CD4-positive, alpha-beta T cell (primary cell): ENCODE measurements at regions not wholly inside any gene's neighbourhood (a gene's known extent, or its start where the extent isn't known, plus 50 kb on each side); places are given as distances from the start of the nearest gene placed in this dataset.

Source experiments
- ATAC-seq: fragments of 200-7000 bp; cut with Tn5 transposase; one replicate; pipeline ENCODE4 v1.10.0; 2022; ENCODE audit warnings: mild to moderate bottlenecking; ENCODE audit not compliant: poor library complexity
- CTCF ChIA-PET: fragments of 350-600 bp; sonication (Branson Sonifier 250); formaldehyde crosslinking; loops from one replicate; lab custom pipeline; 2021; ENCODE audit warnings: antibody characterized with exemption, inconsistent platforms; lab: Charles Lee
- POLR2A ChIA-PET: fragments of 350-600 bp; sonication (Branson Sonifier 250); formaldehyde crosslinking; loops from one replicate; lab custom pipeline; 2021; ENCODE audit warnings: antibody characterized with exemption, inconsistent platforms; lab: Charles Lee
- DNase-seq, 14 experiments: peaks; one replicate each; pipeline ENCODE4 v3.0.0-alpha.2; 2013 to 2020; ENCODE audit warnings: mixed read lengths in 2 of 14
- H3K27ac ChIP-seq, 2 donors: one replicate each; pipeline versions ENCODE4 v1.5.1 to v1.7.0; 2013; ENCODE audit warnings: low read length in 2 of 2, low read depth in 1 of 2, mild to moderate bottlenecking in 1 of 2
- H3K27me3 ChIP-seq, 2 experiments: 1 replicate in 1 of 2; 2 replicates in 1 of 2; pipeline versions ENCODE4 v1.6.1 to v1.7.0; 2013; ENCODE audit warnings: low read length in 2 of 2, control low read depth in 1 of 2, mild to moderate bottlenecking in 1 of 2, moderate library complexity in 1 of 2; ENCODE audit not compliant: insufficient read depth in 2 of 2, control insufficient read depth in 1 of 2
- H3K36me3 ChIP-seq: one replicate; pipeline ENCODE4 v1.6.1; 2013; ENCODE audit warnings: low read length, control low read depth; ENCODE audit not compliant: insufficient read depth
- H3K4me1 ChIP-seq: one replicate; pipeline ENCODE4 v1.6.1; 2013; ENCODE audit warnings: low read length, control low read depth; ENCODE audit not compliant: insufficient read depth
- H3K4me3 ChIP-seq: one replicate; pipeline ENCODE4 v1.5.1; 2013; ENCODE audit warnings: mild to moderate bottlenecking, low read length, moderate library complexity
- H3K9me3 ChIP-seq, 2 experiments: 1 replicate in 1 of 2; 2 replicates in 1 of 2; pipeline versions ENCODE4 v1.6.1 to v1.7.0; 2013; ENCODE audit warnings: low read length in 2 of 2, mild to moderate bottlenecking in 2 of 2, control low read depth in 1 of 2, moderate library complexity in 1 of 2; ENCODE audit not compliant: control insufficient read depth in 1 of 2, insufficient read depth in 1 of 2
- H3K27ac Mint-ChIP-seq: one replicate; pipeline ENCODE4 v1.8.0; 2020; ENCODE audit warnings: mixed read lengths
- H3K27me3 Mint-ChIP-seq: one replicate; pipeline ENCODE4 v1.8.0; 2021; ENCODE audit warnings: mixed read lengths
- H3K36me3 Mint-ChIP-seq: one replicate; pipeline ENCODE4 v1.8.0; 2021; ENCODE audit warnings: low read depth, mixed read lengths
- H3K4me1 Mint-ChIP-seq: one replicate; pipeline ENCODE4 v1.8.0; 2021; ENCODE audit warnings: low read depth, mixed read lengths
- H3K4me3 Mint-ChIP-seq: one replicate; pipeline ENCODE4 v1.8.0; 2020; ENCODE audit warnings: mild to moderate bottlenecking, mixed read lengths
- H3K9me3 Mint-ChIP-seq: one replicate; pipeline ENCODE4 v1.8.0; 2020; ENCODE audit warnings: mixed read lengths
- intact Hi-C, 2 experiments: fragments of 100-400 bp; cut with DNase I in 1 of 2; cut with micrococcal nuclease in 1 of 2; formaldehyde crosslinking; loops; one replicate each; pipeline versions ENCODE4 v1.15.1 to v1.9.0; 2023 to 2025; cut with DNase I, micrococcal nuclease
- TF ChIP-seq, protein P1 (sequence below): fragments of 200-600 bp; IDR thresholded peaks from one replicate; pipeline ENCODE4 v1.8.0; 2022; ENCODE audit warnings: antibody characterized with exemption, mild to moderate bottlenecking

DNA sequence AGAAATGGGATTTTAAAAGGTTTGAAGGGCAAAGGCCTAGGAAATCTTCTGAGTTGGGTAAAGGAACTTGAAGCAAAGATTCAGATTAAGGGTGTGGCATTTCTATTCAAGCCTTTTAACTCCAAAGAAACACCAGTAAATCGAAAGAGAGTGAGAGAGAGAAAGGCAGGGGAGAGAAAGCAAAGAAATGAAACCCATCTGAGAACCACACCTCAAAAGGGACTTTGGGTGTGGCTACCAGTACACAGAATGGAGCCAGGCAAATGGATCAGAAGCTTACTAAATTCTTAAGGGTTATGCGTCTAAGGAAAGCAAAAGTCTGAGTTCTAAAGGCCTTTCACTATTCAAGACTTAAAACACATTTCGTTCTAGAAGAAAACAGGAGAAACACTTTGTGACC lies 277.4 kb downstream of the BCL11B start:
- peak overlapping the region; percentile 12 to 19 for H3K27ac ChIP-seq
- no peak overlapping the region for H3K4me3 ChIP-seq
- ATAC-seq (peak; percentile 37), DNase-seq (peak in 2 of 14 experiments; percentile 18 to 54)
- TF ChIP-seq, protein P1, sequence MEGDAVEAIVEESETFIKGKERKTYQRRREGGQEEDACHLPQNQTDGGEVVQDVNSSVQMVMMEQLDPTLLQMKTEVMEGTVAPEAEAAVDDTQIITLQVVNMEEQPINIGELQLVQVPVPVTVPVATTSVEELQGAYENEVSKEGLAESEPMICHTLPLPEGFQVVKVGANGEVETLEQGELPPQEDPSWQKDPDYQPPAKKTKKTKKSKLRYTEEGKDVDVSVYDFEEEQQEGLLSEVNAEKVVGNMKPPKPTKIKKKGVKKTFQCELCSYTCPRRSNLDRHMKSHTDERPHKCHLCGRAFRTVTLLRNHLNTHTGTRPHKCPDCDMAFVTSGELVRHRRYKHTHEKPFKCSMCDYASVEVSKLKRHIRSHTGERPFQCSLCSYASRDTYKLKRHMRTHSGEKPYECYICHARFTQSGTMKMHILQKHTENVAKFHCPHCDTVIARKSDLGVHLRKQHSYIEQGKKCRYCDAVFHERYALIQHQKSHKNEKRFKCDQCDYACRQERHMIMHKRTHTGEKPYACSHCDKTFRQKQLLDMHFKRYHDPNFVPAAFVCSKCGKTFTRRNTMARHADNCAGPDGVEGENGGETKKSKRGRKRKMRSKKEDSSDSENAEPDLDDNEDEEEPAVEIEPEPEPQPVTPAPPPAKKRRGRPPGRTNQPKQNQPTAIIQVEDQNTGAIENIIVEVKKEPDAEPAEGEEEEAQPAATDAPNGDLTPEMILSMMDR = no peak
- intact Hi-C loops = no loop called here
- H3K4me3 Mint-ChIP-seq = peak overlapping the region; percentile 55
- H3K27me3 Mint-ChIP-seq = no peaks in the 10 kb centered on the region
- H3K36me3 Mint-ChIP-seq = no peaks in the 10 kb centered on the region
- no peaks in the 10 kb centered on the region for H3K9me3 ChIP-seq
- no peaks in the 10 kb centered on the region for H3K9me3 Mint-ChIP-seq
- H3K4me1 ChIP-seq = peaks cover 14% of the 10 kb centered on the region
- CTCF ChIA-PET = no interaction called here
- POLR2A ChIA-PET = interaction anchor here (0.8 to 3.7 kb wide), 4 partner anchors 9 to 68 kb away, joined by 3 to 16 read pairs (median 4); no protein-coding TSS in a partner anchor
- H3K27me3 ChIP-seq = no peaks in the 10 kb centered on the region
- peaks cover 32% of the 10 kb centered on the region for H3K4me1 Mint-ChIP-seq
- peak overlapping the region; percentile 87 for H3K27ac Mint-ChIP-seq
- H3K36me3 ChIP-seq = no peaks in the 10 kb centered on the region

DNA sequence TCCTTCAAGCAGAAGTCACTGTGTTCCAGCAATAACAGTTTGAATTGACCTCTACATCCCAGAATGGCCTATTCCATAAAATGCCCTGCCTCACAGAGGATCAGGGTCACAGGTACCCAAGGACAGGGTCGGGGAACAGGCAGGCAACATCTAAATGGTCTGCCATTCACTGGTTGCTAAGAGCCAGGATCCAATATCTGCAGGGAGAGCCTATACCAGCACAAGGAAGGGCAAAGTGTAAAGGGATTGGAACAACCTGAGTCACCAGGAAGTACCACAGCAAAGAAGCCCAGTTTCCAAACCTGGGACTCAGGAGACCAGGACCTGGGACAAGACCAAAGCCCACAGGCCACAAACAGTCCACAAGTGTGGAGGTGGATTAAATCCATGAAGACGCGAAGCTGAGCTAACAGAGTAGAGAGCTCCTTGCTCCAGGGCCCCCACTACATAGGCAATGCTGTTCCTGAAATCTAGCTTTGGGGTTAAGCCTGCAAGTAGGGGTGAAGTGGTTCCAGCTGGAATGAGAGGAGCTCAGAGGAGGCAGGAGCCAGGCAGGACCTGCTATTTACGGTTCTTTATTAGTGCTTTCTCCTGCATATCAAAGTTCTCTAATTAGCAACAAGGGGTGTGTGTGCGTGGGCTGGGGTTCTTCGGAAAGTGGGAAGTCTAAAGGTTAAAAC lies 274.3 kb downstream of the BCL11B start:
- ChIA-PET CTCF (no interaction called here), POLR2A (interaction anchor here (0.8 to 1.4 kb wide), 2 partner anchors 13 to 85 kb away, joined by 3 read pairs; no protein-coding TSS in a partner anchor)
- no peak overlapping the region for H3K4me3 Mint-ChIP-seq
- no peaks in the 10 kb centered on the region for H3K27me3 ChIP-seq
- DNase-seq (no peak), ATAC-seq (no peak)
- no peaks in the 10 kb centered on the region for H3K9me3 ChIP-seq
- intact Hi-C loops = no loop called here
- H3K27ac Mint-ChIP-seq = no peak overlapping the region
- no peaks in the 10 kb centered on the region for H3K36me3 Mint-ChIP-seq
- TF ChIP-seq, protein P1 = no peak
- H3K27ac ChIP-seq = no peak overlapping the region
- peaks cover 14% of the 10 kb centered on the region for H3K4me1 ChIP-seq
- H3K9me3 Mint-ChIP-seq = no peaks in the 10 kb centered on the region
- no peaks in the 10 kb centered on the region for H3K36me3 ChIP-seq
- no peaks in the 10 kb centered on the region for H3K27me3 Mint-ChIP-seq
- no peak overlapping the region for H3K4me3 ChIP-seq
- H3K4me1 Mint-ChIP-seq = peaks cover 32% of the 10 kb centered on the region

DNA sequence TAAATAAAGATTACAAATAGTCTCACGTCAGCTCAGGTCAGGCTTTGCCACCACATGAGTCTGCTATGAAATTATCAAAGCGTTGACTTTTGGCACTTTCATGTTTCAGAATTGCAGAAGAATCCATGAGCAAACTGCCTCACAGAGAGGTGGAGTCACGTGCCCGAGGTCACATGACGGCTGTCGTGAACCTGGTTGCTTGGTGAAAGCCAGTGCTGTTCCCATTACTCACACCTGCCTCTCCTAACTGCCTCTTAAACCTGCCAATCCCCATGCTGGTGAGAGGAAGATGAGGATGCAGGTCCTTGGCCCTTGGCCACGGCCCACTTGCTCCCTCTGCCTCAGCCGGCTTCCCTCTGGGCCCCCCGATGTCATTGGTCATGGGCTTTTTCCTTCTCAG lies 272.7 kb downstream of the BCL11B start:
- H3K4me3 Mint-ChIP-seq = no peak overlapping the region
- no peak overlapping the region for H3K4me3 ChIP-seq
- H3K27me3 Mint-ChIP-seq = no peaks in the 10 kb centered on the region
- ChIA-PET CTCF (no interaction called here), POLR2A (no interaction called here)
- H3K27ac ChIP-seq = no peak overlapping the region
- H3K9me3 Mint-ChIP-seq = no peaks in the 10 kb centered on the region
- H3K27me3 ChIP-seq = no peaks in the 10 kb centered on the region
- H3K9me3 ChIP-seq = no peaks in the 10 kb centered on the region
- no peak overlapping the region for H3K27ac Mint-ChIP-seq
- H3K4me1 Mint-ChIP-seq = peaks cover 17% of the 10 kb centered on the region
- TF ChIP-seq, protein P1 = no peak
- ATAC-seq (no peak), DNase-seq (no peak)
- intact Hi-C loops = no loop called here
- peaks cover 7% of the 10 kb centered on the region for H3K4me1 ChIP-seq
- no peaks in the 10 kb centered on the region for H3K36me3 ChIP-seq
- H3K36me3 Mint-ChIP-seq = no peaks in the 10 kb centered on the region
